RWPE1 (cell line): ENCODE measurements at regions not wholly inside any gene's neighbourhood (a gene's known extent, or its start where the extent isn't known, plus 50 kb on each side); places are given as distances from the start of the nearest gene placed in this dataset.

Experiments
- CTCF ChIA-PET: fragments of 350-600 bp; sonication (Branson Sonifier 250); formaldehyde crosslinking; extraction: SDS; loops from one replicate; lab custom pipeline; 2021; lab: Yijun Ruan, JAX
- POLR2A ChIA-PET: fragments of 400-600 bp; formaldehyde crosslinking; extraction: SDS; loops from one replicate; lab custom pipeline; 2020; ENCODE audit warnings: antibody characterized with exemption; ENCODE audit not compliant: low non-redundant PET; lab: Yijun Ruan, JAX
- DNase-seq: peaks from one replicate; pipeline ENCODE4 v3.0.0; 2012; ENCODE audit warnings: low spot score
- H3K27ac ChIP-seq: fragments of 450-650 bp; 2 replicates; pipeline ENCODE4 v1.5.1; 2017
- TF ChIP-seq, protein P1 (sequence below): fragments of 450-650 bp; conservative IDR thresholded peaks from 2 replicates; pipeline ENCODE4 v1.5.1; 2017; ENCODE audit warnings: low read depth, mild to moderate bottlenecking

- POLR2A ChIA-PET: no interaction called here
- TF ChIP-seq, protein P1, sequence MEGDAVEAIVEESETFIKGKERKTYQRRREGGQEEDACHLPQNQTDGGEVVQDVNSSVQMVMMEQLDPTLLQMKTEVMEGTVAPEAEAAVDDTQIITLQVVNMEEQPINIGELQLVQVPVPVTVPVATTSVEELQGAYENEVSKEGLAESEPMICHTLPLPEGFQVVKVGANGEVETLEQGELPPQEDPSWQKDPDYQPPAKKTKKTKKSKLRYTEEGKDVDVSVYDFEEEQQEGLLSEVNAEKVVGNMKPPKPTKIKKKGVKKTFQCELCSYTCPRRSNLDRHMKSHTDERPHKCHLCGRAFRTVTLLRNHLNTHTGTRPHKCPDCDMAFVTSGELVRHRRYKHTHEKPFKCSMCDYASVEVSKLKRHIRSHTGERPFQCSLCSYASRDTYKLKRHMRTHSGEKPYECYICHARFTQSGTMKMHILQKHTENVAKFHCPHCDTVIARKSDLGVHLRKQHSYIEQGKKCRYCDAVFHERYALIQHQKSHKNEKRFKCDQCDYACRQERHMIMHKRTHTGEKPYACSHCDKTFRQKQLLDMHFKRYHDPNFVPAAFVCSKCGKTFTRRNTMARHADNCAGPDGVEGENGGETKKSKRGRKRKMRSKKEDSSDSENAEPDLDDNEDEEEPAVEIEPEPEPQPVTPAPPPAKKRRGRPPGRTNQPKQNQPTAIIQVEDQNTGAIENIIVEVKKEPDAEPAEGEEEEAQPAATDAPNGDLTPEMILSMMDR: no peak
- DNase-seq: no peak
- CTCF ChIA-PET: no interaction called here
- H3K27ac ChIP-seq: no peak overlapping the region
Observed at GRCh38 chr3:168467115-168467714, 371.5 kb upstream of the GOLIM4 start.

DNA sequence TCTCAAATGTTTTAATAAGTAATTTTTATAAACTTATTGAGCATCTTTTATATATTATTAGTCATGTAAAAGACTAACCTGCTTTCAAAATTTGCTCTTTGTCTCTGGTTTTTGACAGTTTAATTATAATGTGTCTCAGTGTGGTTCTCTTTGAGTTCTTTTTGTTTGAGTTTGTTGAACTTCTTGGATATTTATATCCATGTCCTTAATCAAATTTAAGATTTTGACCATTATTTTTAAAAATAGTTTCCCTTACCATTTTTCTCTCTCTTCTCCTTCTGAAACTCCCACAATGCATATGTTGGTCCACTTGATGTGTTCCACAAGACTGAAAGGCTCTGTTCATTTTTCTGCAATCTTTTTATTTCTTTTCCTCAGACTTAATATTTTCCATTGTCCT lies 366.1 kb upstream of the GOLIM4 start:
- DNase-seq: no peak
- ChIA-PET POLR2A (no interaction called here), CTCF (interaction anchor here (0.7 to 0.8 kb wide), 2 partner anchors 35 to 67 kb away, joined by 3 read pairs; no protein-coding TSS in a partner anchor)
- H3K27ac ChIP-seq: no peak overlapping the region
- TF ChIP-seq, protein P1: no peak

DNA sequence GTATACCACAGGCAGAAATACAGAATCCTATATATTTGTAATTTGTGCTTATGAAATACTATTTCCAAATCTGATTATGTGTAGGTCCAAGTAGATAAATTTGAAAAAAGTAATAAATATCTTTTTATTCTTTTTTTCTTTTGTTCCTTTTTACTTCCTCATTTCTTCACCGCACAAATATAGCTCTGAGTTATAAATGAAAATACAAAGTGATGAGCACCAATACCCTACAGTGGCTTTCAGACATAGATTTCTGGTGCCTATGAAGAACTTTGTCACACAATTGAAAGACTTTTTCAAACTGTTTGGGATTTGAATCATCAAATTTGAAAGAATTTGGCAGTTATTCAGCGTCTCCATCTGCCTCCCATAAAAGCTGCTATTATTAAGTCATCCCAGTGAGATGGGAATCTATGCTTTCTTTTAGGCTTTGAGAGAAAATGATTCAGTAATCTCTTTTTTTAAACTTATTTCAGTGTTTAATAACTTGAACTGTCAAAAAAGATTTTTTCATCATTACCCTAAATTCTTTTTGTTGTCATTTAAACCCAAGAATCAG lies 363.6 kb upstream of the GOLIM4 start:
- no peak for DNase-seq
- CTCF ChIA-PET: no interaction called here
- no peak overlapping the region for H3K27ac ChIP-seq
- POLR2A ChIA-PET: no interaction called here
- TF ChIP-seq, protein P1: no peak

DNA sequence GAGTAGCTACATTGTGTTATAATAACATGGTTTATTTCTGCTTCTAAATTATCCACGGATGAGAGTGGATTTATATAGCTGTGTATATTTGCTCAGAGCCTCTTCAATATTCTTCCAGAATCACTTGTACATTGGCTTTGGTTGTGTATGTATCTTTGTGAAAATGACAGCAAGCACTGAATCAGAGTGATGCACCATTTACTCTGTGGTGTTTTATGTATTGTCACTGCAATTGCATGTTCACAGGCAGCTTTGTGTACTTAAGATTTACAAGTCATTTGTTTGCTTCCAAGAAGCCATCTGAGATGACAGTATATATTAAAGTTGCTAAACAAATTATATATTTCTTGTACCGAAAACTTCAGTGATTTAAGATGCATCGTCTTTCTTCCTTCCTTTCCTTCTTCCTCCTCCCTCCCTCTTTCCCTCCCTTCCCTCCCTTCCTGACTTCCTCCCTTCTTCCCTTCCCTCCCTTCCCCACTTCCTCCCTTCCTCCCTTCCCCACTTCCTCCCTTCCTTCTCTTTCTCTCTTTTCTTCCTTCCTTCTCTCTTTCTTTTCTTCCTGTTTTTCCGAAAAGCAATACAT lies 362.3 kb upstream of the GOLIM4 start:
- POLR2A ChIA-PET: no interaction called here
- no peak for DNase-seq
- H3K27ac ChIP-seq: no peak overlapping the region
- TF ChIP-seq, protein P1: no peak
- CTCF ChIA-PET: no interaction called here

- TF ChIP-seq, protein P1: no peak
- no peak overlapping the region for H3K27ac ChIP-seq
- no peak for DNase-seq
- ChIA-PET POLR2A (no interaction called here), CTCF (interaction anchor here (0.5 kb wide), 1 partner anchor 175 kb away, joined by 3 read pairs; no protein-coding TSS in a partner anchor)
Observed at GRCh38 chr3:168455814-168456213, 360.1 kb upstream of the GOLIM4 start.

GRCh38 chr3:168453623-168454022 lies 357.9 kb upstream of the GOLIM4 start:
- DNase-seq: no peak
- ChIA-PET POLR2A (no interaction called here), CTCF (no interaction called here)
- H3K27ac ChIP-seq: no peak overlapping the region
- TF ChIP-seq, protein P1: no peak
